OCI-LY7 (cell line): ENCODE measurements at regions not wholly inside any gene's neighbourhood (a gene's known extent, or its start where the extent isn't known, plus 50 kb on each side); places are given as distances from the start of the nearest gene placed in this dataset.

ENCODE experiments used
- EZH2phosphoT487 ChIP-seq: fragments of 200-600 bp; sonication (generic); IDR thresholded peaks from 2 replicates; pipeline ENCODE4 v1.6.1; 2018; ENCODE audit warnings: low read depth, borderline replicate concordance, mild to moderate bottlenecking, mixed run types, antibody characterized with exemption, low read length, moderate library complexity, mixed read lengths
- TF ChIP-seq, protein P1 (sequence below): fragments of 200-600 bp; sonication (generic); conservative IDR thresholded peaks from 2 replicates; pipeline ENCODE4 v1.5.1; 2014; ENCODE audit warnings: mild to moderate bottlenecking, antibody characterized with exemption, low read length, moderate library complexity, mixed read lengths

DNA sequence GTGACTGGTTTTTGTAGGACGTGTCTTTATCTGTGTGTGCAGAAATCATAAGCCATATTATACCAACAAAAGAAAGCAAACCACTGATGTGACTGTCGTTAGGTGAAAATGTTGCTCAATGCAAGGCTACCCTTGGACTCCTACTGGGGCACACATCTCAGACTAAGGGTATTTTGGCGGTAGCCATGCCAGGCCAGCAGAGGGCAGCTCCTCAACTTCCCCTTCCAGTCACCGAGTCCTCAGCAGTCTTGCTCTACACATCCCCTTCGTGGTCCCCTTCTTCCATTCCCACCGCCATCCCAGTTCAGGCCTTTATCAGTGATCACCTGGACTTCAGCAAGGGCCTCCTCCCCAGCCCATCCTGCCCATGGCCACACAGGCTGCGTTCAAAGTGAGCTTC lies 113.7 kb upstream of the GGTLC1 start:
- TF ChIP-seq, protein P1, sequence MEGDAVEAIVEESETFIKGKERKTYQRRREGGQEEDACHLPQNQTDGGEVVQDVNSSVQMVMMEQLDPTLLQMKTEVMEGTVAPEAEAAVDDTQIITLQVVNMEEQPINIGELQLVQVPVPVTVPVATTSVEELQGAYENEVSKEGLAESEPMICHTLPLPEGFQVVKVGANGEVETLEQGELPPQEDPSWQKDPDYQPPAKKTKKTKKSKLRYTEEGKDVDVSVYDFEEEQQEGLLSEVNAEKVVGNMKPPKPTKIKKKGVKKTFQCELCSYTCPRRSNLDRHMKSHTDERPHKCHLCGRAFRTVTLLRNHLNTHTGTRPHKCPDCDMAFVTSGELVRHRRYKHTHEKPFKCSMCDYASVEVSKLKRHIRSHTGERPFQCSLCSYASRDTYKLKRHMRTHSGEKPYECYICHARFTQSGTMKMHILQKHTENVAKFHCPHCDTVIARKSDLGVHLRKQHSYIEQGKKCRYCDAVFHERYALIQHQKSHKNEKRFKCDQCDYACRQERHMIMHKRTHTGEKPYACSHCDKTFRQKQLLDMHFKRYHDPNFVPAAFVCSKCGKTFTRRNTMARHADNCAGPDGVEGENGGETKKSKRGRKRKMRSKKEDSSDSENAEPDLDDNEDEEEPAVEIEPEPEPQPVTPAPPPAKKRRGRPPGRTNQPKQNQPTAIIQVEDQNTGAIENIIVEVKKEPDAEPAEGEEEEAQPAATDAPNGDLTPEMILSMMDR, result peak; percentile 64
- no peak for TF ChIP-seq EZH2phosphoT487
